DOHH2 (cell line): ENCODE measurements at regions not wholly inside any gene's neighbourhood (a gene's known extent, or its start where the extent isn't known, plus 50 kb on each side); places are given as distances from the start of the nearest gene placed in this dataset.

Experiments
- H3F3A ChIP-seq: fragments of 200-600 bp; sonication (generic), shearing (Covaris generic); 2 replicates; pipeline ENCODE4 v1.6.0; 2016; ENCODE audit warnings: antibody characterized with exemption, mild to moderate bottlenecking; ENCODE audit not compliant: control insufficient read depth, insufficient read depth
- H3K27ac ChIP-seq: fragments of 200-600 bp; sonication (generic); 2 replicates; pipeline ENCODE4 v1.5.1; 2014; ENCODE audit warnings: low read depth, mild to moderate bottlenecking, low read length, moderate library complexity
- H3K27me3 ChIP-seq: fragments of 200-600 bp; sonication (generic); 2 replicates; pipeline ENCODE4 v1.6.1; 2014; ENCODE audit warnings: mild to moderate bottlenecking, low read length, mixed read lengths; ENCODE audit not compliant: control insufficient read depth
- H3K36me3 ChIP-seq: fragments of 200-600 bp; sonication (generic); 2 replicates; pipeline ENCODE4 v1.6.1; 2014; ENCODE audit warnings: mild to moderate bottlenecking, low read length, moderate library complexity, mixed read lengths; ENCODE audit not compliant: control insufficient read depth
- H3K4me1 ChIP-seq: fragments of 200-600 bp; sonication (generic); 2 replicates; pipeline ENCODE4 v1.6.1; 2014; ENCODE audit warnings: mild to moderate bottlenecking, low read length, mixed read lengths; ENCODE audit not compliant: control insufficient read depth
- H3K4me2 ChIP-seq: fragments of 200-600 bp; sonication (generic); 2 replicates; pipeline ENCODE4 v1.6.0; 2014; ENCODE audit warnings: mild to moderate bottlenecking, low read length, moderate library complexity
- H3K4me3 ChIP-seq: fragments of 200-600 bp; sonication (generic); 2 replicates; pipeline ENCODE4 v1.5.1; 2014; ENCODE audit warnings: mild to moderate bottlenecking, low read length, mixed read lengths
- H3K79me2 ChIP-seq: fragments of 200-600 bp; sonication (generic); 2 replicates; pipeline ENCODE4 v1.6.1; 2014; ENCODE audit warnings: mild to moderate bottlenecking, low read length, mixed read lengths; ENCODE audit not compliant: control insufficient read depth
- H3K9me2 ChIP-seq: fragments of 200-600 bp; sonication (generic); replicated peaks from 2 replicates; pipeline ENCODE4 v1.6.1; 2014; ENCODE audit warnings: mild to moderate bottlenecking, low read length, mixed read lengths; ENCODE audit not compliant: control insufficient read depth
- H3K9me3 ChIP-seq: fragments of 200-600 bp; sonication (generic); 2 replicates; pipeline ENCODE4 v1.6.1; 2014; ENCODE audit warnings: antibody characterized with exemption, low read length, mixed read lengths; ENCODE audit not compliant: control insufficient read depth, insufficient read depth
- H4K20me1 ChIP-seq: fragments of 200-600 bp; sonication (generic); 2 replicates; pipeline ENCODE4 v1.6.0; 2014; ENCODE audit warnings: low read depth, mild to moderate bottlenecking, antibody characterized with exemption, low read length, moderate library complexity; ENCODE audit not compliant: control insufficient read depth, insufficient read depth
- EZH2phosphoT487 ChIP-seq: fragments of 200-600 bp; sonication (generic); IDR thresholded peaks from 2 replicates; pipeline ENCODE4 v1.6.1; 2017; ENCODE audit warnings: borderline replicate concordance, mild to moderate bottlenecking, antibody characterized with exemption, low read length, moderate library complexity, mixed read lengths
- TF ChIP-seq, protein P1 (sequence below): fragments of 200-600 bp; sonication (generic); IDR thresholded peaks from one replicate; pipeline ENCODE4 v1.5.1; 2014; ENCODE audit warnings: antibody characterized with exemption, mild to moderate bottlenecking, low read depth, low read length; ENCODE audit not compliant: poor library complexity, severe bottlenecking

GRCh38 chr7:96638669-96639068 lies 71.0 kb downstream of the SEM1 start:
- no peaks in the 10 kb centered on the region for H3K27me3 ChIP-seq
- no peaks in the 10 kb centered on the region for H4K20me1 ChIP-seq
- H3K9me3 ChIP-seq: no peaks in the 10 kb centered on the region
- no peaks in the 10 kb centered on the region for H3K4me1 ChIP-seq
- no peaks in the 10 kb centered on the region for H3K36me3 ChIP-seq
- H3F3A ChIP-seq: no peaks in the 10 kb centered on the region
- no peak overlapping the region for H3K4me3 ChIP-seq
- H3K79me2 ChIP-seq: no peaks in the 10 kb centered on the region
- no peaks in the 10 kb centered on the region for H3K9me2 ChIP-seq
- TF ChIP-seq, protein P1, sequence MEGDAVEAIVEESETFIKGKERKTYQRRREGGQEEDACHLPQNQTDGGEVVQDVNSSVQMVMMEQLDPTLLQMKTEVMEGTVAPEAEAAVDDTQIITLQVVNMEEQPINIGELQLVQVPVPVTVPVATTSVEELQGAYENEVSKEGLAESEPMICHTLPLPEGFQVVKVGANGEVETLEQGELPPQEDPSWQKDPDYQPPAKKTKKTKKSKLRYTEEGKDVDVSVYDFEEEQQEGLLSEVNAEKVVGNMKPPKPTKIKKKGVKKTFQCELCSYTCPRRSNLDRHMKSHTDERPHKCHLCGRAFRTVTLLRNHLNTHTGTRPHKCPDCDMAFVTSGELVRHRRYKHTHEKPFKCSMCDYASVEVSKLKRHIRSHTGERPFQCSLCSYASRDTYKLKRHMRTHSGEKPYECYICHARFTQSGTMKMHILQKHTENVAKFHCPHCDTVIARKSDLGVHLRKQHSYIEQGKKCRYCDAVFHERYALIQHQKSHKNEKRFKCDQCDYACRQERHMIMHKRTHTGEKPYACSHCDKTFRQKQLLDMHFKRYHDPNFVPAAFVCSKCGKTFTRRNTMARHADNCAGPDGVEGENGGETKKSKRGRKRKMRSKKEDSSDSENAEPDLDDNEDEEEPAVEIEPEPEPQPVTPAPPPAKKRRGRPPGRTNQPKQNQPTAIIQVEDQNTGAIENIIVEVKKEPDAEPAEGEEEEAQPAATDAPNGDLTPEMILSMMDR: no peak
- no peak for TF ChIP-seq EZH2phosphoT487
- H3K27ac ChIP-seq: no peak overlapping the region
- no peak overlapping the region for H3K4me2 ChIP-seq

DNA sequence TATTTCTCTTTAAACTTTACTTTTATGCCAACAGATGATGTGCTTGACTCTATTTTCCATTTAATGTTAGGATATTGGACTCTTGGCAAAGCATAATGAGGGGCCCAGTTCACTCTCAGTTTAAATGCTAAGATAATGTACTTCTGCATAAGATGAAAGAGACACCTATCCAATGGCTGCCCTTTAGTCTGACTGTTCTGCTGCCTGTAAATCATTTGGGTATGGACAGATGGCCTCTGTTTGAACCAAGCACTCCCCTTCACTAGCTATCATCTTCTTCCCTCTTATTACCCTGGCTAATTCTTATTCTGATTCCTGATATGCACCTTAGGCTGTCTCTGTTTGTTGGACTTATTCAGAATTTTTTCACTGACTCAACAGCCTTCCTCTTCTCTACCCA lies 72.1 kb downstream of the SEM1 start:
- Histone ChIP-seq H3K4me1 (no peaks in the 10 kb centered on the region), H3K27me3 (no peaks in the 10 kb centered on the region), H3K9me3 (no peaks in the 10 kb centered on the region), H3K36me3 (no peaks in the 10 kb centered on the region), H3K9me2 (no peaks in the 10 kb centered on the region), H3K4me3 (no peak overlapping the region), H3F3A (no peaks in the 10 kb centered on the region), H3K79me2 (no peaks in the 10 kb centered on the region), H4K20me1 (no peaks in the 10 kb centered on the region), H3K4me2 (no peak overlapping the region), H3K27ac (no peak overlapping the region)
- TF ChIP-seq, protein P1: no peak
- TF ChIP-seq EZH2phosphoT487: no peak

DNA sequence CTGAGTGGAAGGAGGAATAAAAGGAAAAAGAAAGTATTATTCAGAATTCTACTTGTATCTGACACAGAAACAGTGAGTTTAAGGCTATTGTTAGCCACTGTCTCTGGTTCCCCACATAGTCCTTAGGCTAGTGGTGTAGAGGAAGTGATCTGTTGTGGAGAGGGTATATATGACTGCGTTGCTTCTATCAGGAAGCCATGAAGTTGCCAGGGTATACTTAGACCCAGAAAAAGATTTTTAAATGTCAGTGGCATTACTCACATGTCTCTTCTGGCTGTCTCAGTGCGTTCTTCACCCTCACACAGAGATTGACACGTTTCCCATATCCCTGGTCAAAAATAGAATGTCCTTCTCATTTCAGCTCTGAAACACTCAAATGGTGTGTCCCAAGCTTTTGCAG lies 72.7 kb downstream of the SEM1 start:
- Histone ChIP-seq H3K36me3 (no peaks in the 10 kb centered on the region), H3K9me3 (no peaks in the 10 kb centered on the region), H3K79me2 (no peaks in the 10 kb centered on the region), H3K9me2 (no peaks in the 10 kb centered on the region), H3F3A (no peaks in the 10 kb centered on the region), H3K4me3 (no peak overlapping the region), H3K4me1 (no peaks in the 10 kb centered on the region), H3K4me2 (no peak overlapping the region), H4K20me1 (no peaks in the 10 kb centered on the region), H3K27me3 (no peaks in the 10 kb centered on the region), H3K27ac (no peak overlapping the region)
- TF ChIP-seq EZH2phosphoT487: no peak
- TF ChIP-seq, protein P1: no peak
